ENCODE measurements at regions not wholly inside any gene's neighbourhood (a gene's known extent, or its start where the extent isn't known, plus 50 kb on each side); places are given as distances from the start of the nearest gene placed in this dataset.

GRCh38 chr13:59120297-59120843 lies 1043.4 kb downstream of the DIAPH3 start:
- Histone ChIP-seq H3K4me3 (no peak overlapping the region), H3K27ac (no peak overlapping the region)

- no peak overlapping the region for H3K27ac ChIP-seq
- H3K4me3 ChIP-seq: no peak overlapping the region
Measured at GRCh38 chr13:59121507-59121906, 1042.2 kb downstream of the DIAPH3 start.

- no peak overlapping the region for H3K4me3 ChIP-seq
Measured at GRCh38 chr13:59126474-59126873, 1037.3 kb downstream of the DIAPH3 start.

GRCh38 chr13:59133903-59134302 lies 1029.8 kb downstream of the DIAPH3 start:
- H3K4me3 ChIP-seq: no peak overlapping the region
- H3K27ac ChIP-seq: no peak overlapping the region

More at GRCh38 chr13:59126474-59126873, 1037.3 kb downstream of the DIAPH3 start:
- H3K27ac ChIP-seq: no peak overlapping the region

GRCh38 chr13:59144700-59145099 lies 1019.0 kb downstream of the DIAPH3 start:
- Histone ChIP-seq H3K4me3 (no peak overlapping the region), H3K27ac (no peak overlapping the region)

GRCh38 chr13:59145381-59145780 lies 1018.3 kb downstream of the DIAPH3 start:
- Histone ChIP-seq H3K27ac (no peak overlapping the region), H3K4me3 (no peak overlapping the region)

GRCh38 chr13:59157181-59157580 lies 1006.5 kb downstream of the DIAPH3 start:
- Histone ChIP-seq H3K4me3 (no peak overlapping the region), H3K27ac (no peak overlapping the region)

- H3K4me3 ChIP-seq: no peak overlapping the region
- H3K27ac ChIP-seq: no peak overlapping the region
Measured at GRCh38 chr13:59166174-59166573, 997.6 kb downstream of the DIAPH3 start.

- Histone ChIP-seq H3K4me3 (no peak overlapping the region), H3K27ac (no peak overlapping the region)
Measured at GRCh38 chr13:59172076-59172475, 991.7 kb downstream of the DIAPH3 start.

- Histone ChIP-seq H3K27ac (no peak overlapping the region), H3K4me3 (no peak overlapping the region)
Measured at GRCh38 chr13:59176775-59177174, 987.0 kb downstream of the DIAPH3 start.

GRCh38 chr13:59178344-59178743 lies 985.4 kb downstream of the DIAPH3 start:
- Histone ChIP-seq H3K4me3 (no peak overlapping the region), H3K27ac (no peak overlapping the region)

GRCh38 chr13:59182241-59182640 lies 981.5 kb downstream of the DIAPH3 start:
- Histone ChIP-seq H3K27ac (no peak overlapping the region), H3K4me3 (no peak overlapping the region)

GRCh38 chr13:59197397-59197796 lies 966.3 kb downstream of the DIAPH3 start:
- Histone ChIP-seq H3K27ac (no peak overlapping the region), H3K4me3 (no peak overlapping the region)

GRCh38 chr13:59201841-59202240 lies 961.9 kb downstream of the DIAPH3 start:
- Histone ChIP-seq H3K4me3 (no peak overlapping the region), H3K27ac (no peak overlapping the region)

- no peak overlapping the region for H3K4me3 ChIP-seq
- H3K27ac ChIP-seq: no peak overlapping the region
Measured at GRCh38 chr13:59203855-59204254, 959.9 kb downstream of the DIAPH3 start.

- no peak overlapping the region for H3K27ac ChIP-seq
- no peak overlapping the region for H3K4me3 ChIP-seq
Measured at GRCh38 chr13:59205501-59205900, 958.2 kb downstream of the DIAPH3 start.

- no peak overlapping the region for H3K4me3 ChIP-seq
- no peak overlapping the region for H3K27ac ChIP-seq
Measured at GRCh38 chr13:59208405-59209195, 955.1 kb downstream of the DIAPH3 start.

GRCh38 chr13:59210543-59210942 lies 953.2 kb downstream of the DIAPH3 start:
- no peak overlapping the region for H3K4me3 ChIP-seq
- H3K27ac ChIP-seq: no peak overlapping the region

GRCh38 chr13:59211606-59212005 lies 952.1 kb downstream of the DIAPH3 start:
- H3K4me3 ChIP-seq: no peak overlapping the region
- no peak overlapping the region for H3K27ac ChIP-seq

GRCh38 chr13:59229401-59229800 lies 934.3 kb downstream of the DIAPH3 start:
- H3K4me3 ChIP-seq: no peak overlapping the region
- H3K27ac ChIP-seq: no peak overlapping the region

- H3K27ac ChIP-seq: no peak overlapping the region
Measured at GRCh38 chr13:59229861-59230260, 933.9 kb downstream of the DIAPH3 start.

More at GRCh38 chr13:59229861-59230260, 933.9 kb downstream of the DIAPH3 start:
- H3K4me3 ChIP-seq: no peak overlapping the region

Data from skin epidermis (tissue), 12 donors.